ENCODE measurements at regions not wholly inside any gene's neighbourhood (a gene's known extent, or its start where the extent isn't known, plus 50 kb on each side); places are given as distances from the start of the nearest gene placed in this dataset.

DNA sequence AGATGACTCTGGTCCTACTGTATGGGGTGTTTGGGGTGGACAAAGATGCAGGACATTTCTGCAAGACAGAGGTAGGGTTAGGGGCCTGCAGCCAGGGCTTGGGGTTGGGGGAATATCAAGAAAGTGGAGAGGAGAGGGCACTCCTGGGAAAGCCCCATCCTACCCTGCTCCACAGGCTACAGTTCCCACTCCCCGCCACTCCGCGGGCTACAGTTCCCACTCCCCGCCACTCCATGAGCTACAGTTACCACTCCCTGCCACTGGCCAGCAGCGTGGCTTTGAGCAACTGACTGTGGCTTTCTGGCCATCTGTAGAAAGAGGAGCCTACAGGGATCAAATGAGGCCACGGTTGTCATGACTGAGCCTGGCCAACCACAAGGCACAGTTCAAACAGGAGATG, 93.8 kb upstream of the GRIK3 start:
- DNase-seq (ENCODE audit: low spot score), result no peak

DNA sequence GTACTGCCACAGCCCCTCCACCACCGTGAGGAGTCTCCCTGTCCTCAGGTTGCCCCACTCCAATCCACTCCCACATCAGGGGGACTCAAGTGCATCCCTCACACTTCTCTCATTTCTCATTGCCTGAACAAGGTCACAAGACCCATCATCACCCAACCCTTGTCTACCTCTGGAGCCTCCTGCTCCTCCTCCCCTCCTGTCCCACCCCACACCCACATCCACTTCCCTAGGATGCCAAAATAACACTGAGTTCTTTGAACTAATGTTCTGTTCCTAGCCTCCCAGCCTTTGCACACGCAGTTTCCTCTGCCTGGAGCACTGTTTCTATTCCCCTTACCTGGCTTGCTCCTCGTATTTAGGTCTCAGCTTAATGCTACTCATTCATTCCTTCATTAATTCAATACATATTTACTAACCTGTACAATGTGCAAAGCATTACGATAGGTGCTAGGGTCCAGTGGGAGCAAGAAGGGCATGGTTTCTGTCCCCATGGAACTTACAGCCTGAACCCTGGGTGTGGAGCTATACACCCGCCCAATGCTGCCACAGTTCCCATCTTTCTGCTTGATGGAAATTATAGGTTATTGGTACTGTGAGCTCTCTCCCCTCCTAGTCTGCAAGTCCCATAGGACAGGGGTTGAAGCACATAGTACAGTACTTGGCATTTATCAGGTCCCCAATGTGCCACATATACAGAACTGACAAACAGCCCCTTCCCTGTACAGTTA, 96.1 kb upstream of the GRIK3 start:
- no peak for DNase-seq (ENCODE audit: low spot score)

GRCh38 chr1:37131281-37131680, 97.0 kb upstream of the GRIK3 start:
- DNase-seq (ENCODE audit: low spot score), result no peak

- peak; percentile 10 for DNase-seq (ENCODE audit: low spot score)
Observed at GRCh38 chr1:37133276-37134145, 99.2 kb upstream of the GRIK3 start.

DNA sequence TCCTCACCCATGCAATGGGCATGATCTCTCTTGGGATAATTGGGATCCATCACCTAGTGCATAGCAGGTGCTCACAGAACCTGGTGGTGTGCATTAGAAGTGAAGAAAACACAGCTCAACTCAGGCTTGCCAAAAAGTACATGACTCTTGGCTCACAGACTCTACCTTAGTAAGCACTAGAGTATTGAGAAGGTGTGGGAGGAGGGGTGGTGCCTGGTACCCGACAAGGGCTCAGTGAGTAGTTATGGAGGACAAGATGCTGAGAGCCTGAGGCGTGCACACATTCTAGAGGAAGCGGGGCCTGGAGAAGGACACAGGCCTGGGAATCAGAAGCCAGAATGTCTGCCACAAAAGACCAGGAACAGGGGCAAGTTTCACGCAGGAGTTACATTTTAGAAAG, 100.3 kb upstream of the GRIK3 start:
- DNase-seq (ENCODE audit: low spot score), result no peak

DNA sequence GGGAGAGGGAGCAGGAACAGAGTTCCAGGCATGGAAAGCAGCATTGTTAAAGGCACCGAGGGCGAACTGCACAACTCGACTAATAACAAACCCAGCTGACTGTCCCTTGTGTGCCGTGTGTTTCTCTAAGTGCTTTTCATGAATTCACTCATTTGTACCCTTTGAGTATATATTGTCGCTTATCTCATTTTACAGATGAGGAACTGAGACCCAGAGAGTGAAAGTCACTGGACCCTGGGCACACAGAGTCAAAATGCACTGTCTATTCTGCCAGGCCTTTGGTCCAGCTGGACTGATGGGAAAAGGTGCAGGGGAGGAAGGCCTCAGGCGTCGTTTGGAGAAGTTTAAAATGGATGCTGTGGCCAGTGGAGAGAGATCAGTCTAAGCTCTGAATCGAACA, 100.7 kb upstream of the GRIK3 start:
- DNase-seq (ENCODE audit: low spot score), result no peak

- DNase-seq (ENCODE audit: low spot score), result no peak
Observed at GRCh38 chr1:37137014-37137413, 102.7 kb upstream of the GRIK3 start.

DNA sequence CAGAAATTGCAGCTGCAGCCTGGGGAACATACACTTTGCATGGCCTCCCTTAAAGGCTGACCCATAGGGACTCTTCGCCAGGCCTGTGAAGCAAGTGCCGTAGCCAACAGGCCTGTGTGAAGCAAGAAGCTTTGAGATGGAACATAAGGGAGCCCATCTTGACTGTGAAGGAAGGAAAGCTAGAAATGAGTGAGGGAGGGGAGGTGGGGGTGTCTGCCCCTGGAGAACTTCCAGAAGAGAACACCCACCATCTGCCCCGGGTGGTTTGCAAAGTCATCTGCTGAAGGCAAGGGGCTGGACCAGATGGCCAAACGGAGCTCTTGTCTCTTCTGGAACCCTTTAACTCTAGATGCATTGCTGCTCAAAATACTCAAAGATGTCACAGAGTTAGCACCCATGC, 103.3 kb upstream of the GRIK3 start:
- no peak for DNase-seq (ENCODE audit: low spot score)

DNA sequence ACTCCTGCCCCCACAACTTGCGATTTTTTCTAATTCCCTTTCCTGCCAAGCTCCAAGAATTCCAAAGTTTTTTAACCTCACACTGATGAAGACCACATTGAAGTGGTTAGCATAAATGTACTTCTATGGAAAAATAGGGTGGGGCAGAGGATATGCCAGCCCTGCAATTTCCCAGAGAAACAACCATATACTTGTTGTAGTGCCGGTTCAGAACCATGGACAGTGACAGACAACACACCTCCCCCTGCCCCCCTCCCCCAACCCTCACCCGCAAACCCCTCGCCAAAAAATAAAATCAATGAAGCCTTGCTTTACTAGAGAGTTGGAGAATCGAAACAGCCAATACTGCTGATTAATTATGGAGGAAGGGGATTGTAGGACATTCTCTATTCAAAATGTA, 109.5 kb upstream of the GRIK3 start:
- DNase-seq (ENCODE audit: low spot score), result no peak

GRCh38 chr1:37146071-37146470, 111.8 kb upstream of the GRIK3 start:
- DNase-seq (ENCODE audit: low spot score), result no peak

DNA sequence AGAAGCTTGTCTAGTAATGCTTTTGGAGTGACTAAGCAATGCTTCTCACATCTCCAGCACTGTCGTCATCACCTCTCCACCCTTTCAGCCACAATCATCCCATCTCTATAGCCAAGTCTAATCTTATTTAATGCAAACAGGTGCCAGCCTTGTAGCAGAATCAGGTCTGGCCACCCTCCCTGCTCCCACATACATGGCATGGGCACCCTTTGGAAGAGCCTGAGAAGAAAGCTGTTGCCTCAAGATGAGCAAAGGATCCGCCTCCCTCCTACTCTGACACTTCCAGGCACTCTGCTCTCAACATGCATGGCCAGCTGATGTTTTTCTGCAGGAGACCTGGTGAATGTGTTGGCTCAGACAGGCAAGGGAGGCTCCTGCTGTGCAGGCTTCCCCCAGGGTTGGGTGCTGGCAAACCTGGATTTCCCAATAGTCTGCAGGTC, 113.1 kb upstream of the GRIK3 start:
- DNase-seq (ENCODE audit: low spot score), result no peak

- no peak for DNase-seq (ENCODE audit: low spot score)
Observed at GRCh38 chr1:37147906-37148305, 113.6 kb upstream of the GRIK3 start.

GRCh38 chr1:37148663-37149062, 114.3 kb upstream of the GRIK3 start:
- no peak for DNase-seq (ENCODE audit: low spot score)

GRCh38 chr1:37149296-37149695, 115.0 kb upstream of the GRIK3 start:
- no peak for DNase-seq (ENCODE audit: low spot score)

- DNase-seq (ENCODE audit: low spot score), result no peak
Observed at GRCh38 chr1:37150986-37151385, 116.7 kb upstream of the GRIK3 start.

- DNase-seq (ENCODE audit: low spot score), result no peak
Observed at GRCh38 chr1:37151789-37152188, 117.5 kb upstream of the GRIK3 start.

DNA sequence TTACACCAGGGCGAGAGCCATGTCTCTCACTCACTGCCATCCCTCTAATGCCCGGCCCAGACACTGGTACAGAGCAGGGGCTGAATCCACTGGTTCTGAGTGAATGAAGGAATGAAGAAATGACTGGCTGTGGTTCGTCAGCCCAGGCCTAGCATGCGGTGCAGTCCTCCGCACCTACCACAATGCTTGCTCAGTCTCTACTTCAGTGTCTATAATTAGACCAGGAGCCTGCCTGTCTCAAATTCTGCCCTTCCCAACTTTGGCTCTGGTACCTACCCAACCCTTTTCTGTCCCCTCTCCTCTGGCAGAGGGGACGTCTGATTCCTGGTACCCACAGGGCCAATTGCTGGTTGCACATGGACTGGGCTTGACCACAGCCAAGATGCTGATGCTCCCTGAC, 118.2 kb upstream of the GRIK3 start:
- DNase-seq (ENCODE audit: low spot score), result no peak

DNA sequence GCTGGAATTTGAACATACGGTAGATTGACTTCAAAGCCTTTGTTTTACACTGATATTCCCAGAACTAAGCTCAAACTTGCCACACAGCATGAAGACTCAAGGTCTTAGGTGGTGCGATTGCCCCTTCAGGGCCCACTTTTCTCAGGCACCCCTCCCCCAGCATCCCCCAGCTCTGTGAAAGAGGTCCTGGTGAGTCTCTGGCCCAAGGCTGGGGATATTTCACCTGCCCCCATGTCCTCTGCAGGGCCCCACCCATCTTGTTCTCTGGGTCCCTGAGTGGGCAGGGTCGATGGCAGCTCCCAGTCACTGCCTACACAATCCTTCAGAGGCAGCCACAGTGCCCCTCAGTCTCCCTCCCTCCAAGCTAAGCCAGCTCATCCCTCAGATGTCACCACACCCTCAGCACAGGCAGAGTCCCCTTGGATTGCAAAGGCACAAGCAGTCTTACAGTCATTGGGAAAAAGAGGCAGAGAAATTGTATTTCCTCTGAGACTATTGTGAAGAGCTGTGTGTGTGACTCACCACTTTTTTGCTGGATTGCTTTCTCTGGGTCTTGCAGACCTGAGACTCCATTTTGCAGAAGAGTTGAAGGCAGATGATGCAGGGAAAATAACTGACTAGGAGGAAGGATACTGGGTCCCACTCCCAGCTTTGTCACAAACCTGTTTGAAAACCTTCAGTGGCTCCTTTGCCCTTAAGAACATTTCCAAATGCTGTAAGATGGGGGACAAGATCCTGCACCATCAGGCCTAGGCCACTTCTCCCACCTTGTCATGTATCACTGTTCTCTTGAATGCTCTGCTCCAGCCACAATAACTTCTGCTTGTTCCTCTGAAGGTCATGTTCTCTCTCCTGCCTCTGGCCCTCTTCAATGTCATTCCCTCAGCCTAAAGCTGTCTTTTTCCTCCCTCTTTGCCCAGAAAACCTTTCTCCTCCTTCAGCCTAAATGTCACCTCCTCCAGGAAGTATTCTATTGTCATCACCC, 119.1 kb upstream of the GRIK3 start:
- DNase-seq (ENCODE audit: low spot score), result no peak

- DNase-seq (ENCODE audit: low spot score), result no peak
Observed at GRCh38 chr1:37156646-37157045, 122.3 kb upstream of the GRIK3 start.

GRCh38 chr1:37157634-37158033, 123.3 kb upstream of the GRIK3 start:
- peak; percentile 56 for DNase-seq (ENCODE audit: low spot score)

GRCh38 chr1:37158113-37158749, 123.9 kb upstream of the GRIK3 start:
- DNase-seq (ENCODE audit: low spot score), result peak; percentile 83

DNA sequence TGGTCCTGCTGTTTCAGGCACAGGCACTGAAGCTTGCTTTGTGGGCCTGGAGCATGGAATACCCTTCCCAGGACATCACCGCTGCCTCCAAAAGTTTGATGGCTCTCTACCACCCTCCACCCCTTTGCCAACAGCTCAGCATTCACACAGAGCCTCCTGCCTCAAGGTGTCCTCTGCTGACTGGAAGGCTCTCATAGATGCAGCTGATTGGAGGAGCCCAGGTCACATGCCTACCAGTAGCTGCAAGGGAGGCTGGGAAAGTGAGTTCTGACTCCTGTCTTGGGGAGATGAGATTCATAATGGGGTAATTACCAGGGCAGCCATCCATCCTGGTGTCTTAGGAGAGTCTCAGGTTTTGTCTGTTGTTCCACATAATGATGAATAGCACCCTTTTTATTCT, 124.8 kb upstream of the GRIK3 start:
- DNase-seq (ENCODE audit: low spot score), result no peak
